ENCODE measurements at regions not wholly inside any gene's neighbourhood (a gene's known extent, or its start where the extent isn't known, plus 50 kb on each side); places are given as distances from the start of the nearest gene placed in this dataset.

GRCh38 chrX:120774606-120775005, 101.1 kb downstream of the CT47B1 start:
- Histone ChIP-seq H3K4me3 (ENCODE audit: low read depth, low read length) (no peak overlapping the region), H3K27me3 (ENCODE audit: control insufficient read depth, insufficient read depth, low read length) (no peaks in the 10 kb centered on the region), H3K36me3 (ENCODE audit: control insufficient read depth, insufficient read depth, low read length) (no peaks in the 10 kb centered on the region)
- no peak for DNase-seq (ENCODE audit: low read depth)
- TF ChIP-seq CTCF (IDR thresholded peaks at IDR 0.05; ENCODE audit: insufficient read depth, low read length, poor library complexity, severe bottlenecking) = no peak

GRCh38 chrX:120773801-120774200, 101.9 kb downstream of the CT47B1 start:
- no peak for DNase-seq (ENCODE audit: low read depth)
- Histone ChIP-seq H3K4me3 (ENCODE audit: low read depth, low read length) (no peak overlapping the region), H3K36me3 (ENCODE audit: control insufficient read depth, insufficient read depth, low read length) (no peaks in the 10 kb centered on the region), H3K27me3 (ENCODE audit: control insufficient read depth, insufficient read depth, low read length) (no peaks in the 10 kb centered on the region)
- no peak for TF ChIP-seq CTCF (IDR thresholded peaks at IDR 0.05; ENCODE audit: insufficient read depth, low read length, poor library complexity, severe bottlenecking)

GRCh38 chrX:120769576-120770341, 105.9 kb downstream of the CT47B1 start:
- H3K4me3 ChIP-seq (ENCODE audit: low read depth, low read length) = no peak overlapping the region
- H3K27me3 ChIP-seq (ENCODE audit: control insufficient read depth, insufficient read depth, low read length) = no peaks in the 10 kb centered on the region
- TF ChIP-seq CTCF (IDR thresholded peaks at IDR 0.05; ENCODE audit: insufficient read depth, low read length, poor library complexity, severe bottlenecking) = peak; percentile 26
- peak; percentile 21 for DNase-seq (ENCODE audit: low read depth)
- H3K36me3 ChIP-seq (ENCODE audit: control insufficient read depth, insufficient read depth, low read length) = no peaks in the 10 kb centered on the region

- no peak for TF ChIP-seq CTCF (IDR thresholded peaks at IDR 0.05; ENCODE audit: insufficient read depth, low read length, poor library complexity, severe bottlenecking)
- H3K36me3 ChIP-seq (ENCODE audit: control insufficient read depth, insufficient read depth, low read length) = no peaks in the 10 kb centered on the region
- no peak overlapping the region for H3K4me3 ChIP-seq (ENCODE audit: low read depth, low read length)
- no peak for DNase-seq (ENCODE audit: low read depth)
- no peaks in the 10 kb centered on the region for H3K27me3 ChIP-seq (ENCODE audit: control insufficient read depth, insufficient read depth, low read length)
Measured at GRCh38 chrX:120768681-120769080, 107.0 kb downstream of the CT47B1 start.

GRCh38 chrX:120768254-120768653, 107.4 kb downstream of the CT47B1 start:
- Histone ChIP-seq H3K4me3 (ENCODE audit: low read depth, low read length) (no peak overlapping the region), H3K27me3 (ENCODE audit: control insufficient read depth, insufficient read depth, low read length) (no peaks in the 10 kb centered on the region), H3K36me3 (ENCODE audit: control insufficient read depth, insufficient read depth, low read length) (no peaks in the 10 kb centered on the region)
- TF ChIP-seq CTCF (IDR thresholded peaks at IDR 0.05; ENCODE audit: insufficient read depth, low read length, poor library complexity, severe bottlenecking) = no peak
- no peak for DNase-seq (ENCODE audit: low read depth)

GRCh38 chrX:120763269-120763668, 112.4 kb downstream of the CT47B1 start:
- no peaks in the 10 kb centered on the region for H3K36me3 ChIP-seq (ENCODE audit: control insufficient read depth, insufficient read depth, low read length)
- no peaks in the 10 kb centered on the region for H3K27me3 ChIP-seq (ENCODE audit: control insufficient read depth, insufficient read depth, low read length)
- H3K4me3 ChIP-seq (ENCODE audit: low read depth, low read length) = no peak overlapping the region
- no peak for TF ChIP-seq CTCF (IDR thresholded peaks at IDR 0.05; ENCODE audit: insufficient read depth, low read length, poor library complexity, severe bottlenecking)
- DNase-seq (ENCODE audit: low read depth) = no peak
